ENCODE measurements at regions not wholly inside any gene's neighbourhood (a gene's known extent, or its start where the extent isn't known, plus 50 kb on each side); places are given as distances from the start of the nearest gene placed in this dataset.
"Not testable (repeated sequence)": the region's sequence is repeated elsewhere in the genome, so short reads cannot be mapped to it uniquely, and the experiment has no call there.

- DNase-seq (ENCODE audit: low read depth in 2 of 2): no peak
These were observed 205.6 kb upstream of the ZNF184 start for GRCh38 chr6:27678469-27678868.

GRCh38 chr6:27674882-27675281 is 202.0 kb upstream of the ZNF184 start:
- DNase-seq (ENCODE audit: low read depth in 2 of 2): no peak

- DNase-seq (ENCODE audit: low read depth in 2 of 2): no peak
These were observed 199.4 kb upstream of the ZNF184 start for GRCh38 chr6:27672113-27672799.

- no peak for DNase-seq (ENCODE audit: low read depth in 2 of 2)
These were observed 196.9 kb upstream of the ZNF184 start for GRCh38 chr6:27669624-27670301.

GRCh38 chr6:27669295-27669623 is 196.4 kb upstream of the ZNF184 start:
- no peak for DNase-seq (ENCODE audit: low read depth in 2 of 2)

- peak; percentile 59 to 76 for DNase-seq (ENCODE audit: low read depth in 2 of 2)
These were observed 195.8 kb upstream of the ZNF184 start for GRCh38 chr6:27668442-27669294.

- no peak for DNase-seq (ENCODE audit: low read depth in 2 of 2)
These were observed 194.9 kb upstream of the ZNF184 start for GRCh38 chr6:27667657-27668441.

- DNase-seq (ENCODE audit: low read depth in 2 of 2): no peak
These were observed 194.2 kb upstream of the ZNF184 start for GRCh38 chr6:27667016-27667656.

- no peak for DNase-seq (ENCODE audit: low read depth in 2 of 2)
These were observed 189.9 kb upstream of the ZNF184 start for GRCh38 chr6:27662769-27663168.

- not testable (repeated sequence) for DNase-seq (ENCODE audit: low read depth in 2 of 2)
These were observed 189.3 kb upstream of the ZNF184 start for GRCh38 chr6:27662212-27662611.

- DNase-seq (ENCODE audit: low read depth in 2 of 2): not testable (repeated sequence)
These were observed 180.4 kb upstream of the ZNF184 start for GRCh38 chr6:27653143-27653825.

GRCh38 chr6:27651371-27651732 is 178.4 kb upstream of the ZNF184 start:
- no peak for DNase-seq (ENCODE audit: low read depth in 2 of 2)

- DNase-seq (ENCODE audit: low read depth in 2 of 2): peak; percentile 40 to 65
These were observed 177.9 kb upstream of the ZNF184 start for GRCh38 chr6:27650620-27651370.

GRCh38 chr6:27644528-27644927 is 171.6 kb upstream of the ZNF184 start:
- DNase-seq (ENCODE audit: low read depth in 2 of 2): no peak

GRCh38 chr6:27642744-27643456 is 170.0 kb upstream of the ZNF184 start:
- no peak for DNase-seq (ENCODE audit: low read depth in 2 of 2)

- DNase-seq (ENCODE audit: low read depth in 2 of 2): not testable (repeated sequence)
These were observed 163.0 kb upstream of the ZNF184 start for GRCh38 chr6:27635886-27636285.

GRCh38 chr6:27633221-27633688 is 160.3 kb upstream of the ZNF184 start:
- not testable (repeated sequence) for DNase-seq (ENCODE audit: low read depth in 2 of 2)

GRCh38 chr6:27631609-27631916 is 158.7 kb upstream of the ZNF184 start:
- no peak for DNase-seq (ENCODE audit: low read depth in 2 of 2)

Data from stimulated activated CD4-positive, alpha-beta T cell treated with anti-CD3 and anti-CD28 coated beads, Interleukin-4, amount 100 ng/mL, for 48 hours (primary cell).